HepG2 (cell line): ENCODE measurements at regions not wholly inside any gene's neighbourhood (a gene's known extent, or its start where the extent isn't known, plus 50 kb on each side); places are given as distances from the start of the nearest gene placed in this dataset.

Experiments used
- ATAC-seq: fragments of 200-7000 bp; cut with Tn5 transposase; 3 replicates; pipeline ENCODE4 v1.9.1; 2020; ENCODE audit warnings: mild to moderate bottlenecking, moderate library complexity
- BruUV-seq: library from RNA; stranded (reverse); fragments of 400-500 nt; replicated peaks from 2 replicates; lab custom pipeline; 2021; lab: Mats Ljungman, UMichigan
- CTCF ChIA-PET: fragments of 300-600 bp; formaldehyde crosslinking; extraction: SDS; loops from one replicate; lab custom pipeline; 2021; ENCODE audit warnings: low total read pairs, inconsistent platforms, low intra/inter-chr PET ratio; lab: Yijun Ruan, JAX
- POLR2A ChIA-PET: fragments of 350-600 bp; sonication (Branson Sonifier 250); formaldehyde crosslinking; loops from one replicate; lab custom pipeline; 2020; ENCODE audit warnings: antibody characterized with exemption, inconsistent platforms; lab: Yijun Ruan, JAX
- DNase-seq: peaks from one replicate; pipeline ENCODE4 v3.0.0-alpha.2; 2015; ENCODE audit warnings: low spot score
- FAIRE-seq: peaks from 3 replicates; lab custom pipeline; 2011; peaks lifted over from hg19 to GRCh38; lab: Jason Lieb, UNC
- H2AFZ ChIP-seq: one replicate; pipeline ENCODE4 v1.6.1; 2011; ENCODE audit warnings: low read length, inconsistent platforms
- H3K27ac ChIP-seq: fragments of 300-600 bp; 3 replicates; pipeline ENCODE4 v1.8.0; 2011; ENCODE audit warnings: mixed run types, mild to moderate bottlenecking, mixed read lengths, low read length, inconsistent platforms; ENCODE audit not compliant: insufficient read depth; ENCODE audit errors: extremely low read length
- H3K27me3 ChIP-seq, 2 experiments: fragments of 200-600 bp in 1 of 2; 2 replicates in 1 of 2; 3 replicates in 1 of 2; pipeline versions ENCODE4 v1.6.0 to v1.8.0; 2011; ENCODE audit warnings: low read length in 2 of 2, mild to moderate bottlenecking in 2 of 2, moderate library complexity in 2 of 2, inconsistent platforms in 1 of 2; ENCODE audit not compliant: insufficient read depth in 2 of 2, control insufficient read depth in 1 of 2
- H3K36me3 ChIP-seq, 2 experiments: fragments of 200-600 bp in 1 of 2; replicated peaks in 1 of 2; 2 replicates in 1 of 2; 3 replicates in 1 of 2; pipeline versions ENCODE4 v1.5.1 to v1.8.0; 2011; ENCODE audit warnings: low read length in 2 of 2, inconsistent platforms in 1 of 2; ENCODE audit not compliant: insufficient read depth in 2 of 2, control insufficient read depth in 1 of 2
- H3K4me1 ChIP-seq: 2 replicates; pipeline ENCODE4 v1.5.1; 2012; ENCODE audit warnings: low read length, inconsistent platforms; ENCODE audit not compliant: insufficient read depth
- H3K4me2 ChIP-seq: 2 replicates; pipeline ENCODE4 v1.6.0; 2011; ENCODE audit warnings: low read depth, low read length, inconsistent platforms
- H3K4me3 ChIP-seq, 3 experiments: fragments of 200-600 bp in 1 of 3; sonication (generic), shearing (Covaris generic) in 1 of 3; replicated peaks in 1 of 3; 2 replicates each; pipeline ENCODE4 v1.5.1; 2011 to 2016; ENCODE audit warnings: low read length in 3 of 3, inconsistent platforms in 2 of 3, low read depth in 2 of 3, mild to moderate bottlenecking in 2 of 3, control low read depth in 1 of 3, mixed read lengths in 1 of 3; ENCODE audit not compliant: insufficient read depth in 1 of 3
- H3K79me2 ChIP-seq: one replicate; pipeline ENCODE4 v1.6.1; 2011; ENCODE audit warnings: low read length, inconsistent platforms; ENCODE audit not compliant: insufficient read depth
- H3K9ac ChIP-seq: 2 replicates; pipeline ENCODE4 v1.6.0; 2011; ENCODE audit warnings: mild to moderate bottlenecking, low read depth, low read length, inconsistent platforms; ENCODE audit not compliant: insufficient read depth
- H3K9me3 ChIP-seq: 2 replicates; pipeline ENCODE4 v1.5.1; 2012; ENCODE audit warnings: mild to moderate bottlenecking, low read length
- H4K20me1 ChIP-seq: 2 replicates; pipeline ENCODE4 v1.6.0; 2011; ENCODE audit warnings: inconsistent platforms, mild to moderate bottlenecking, low read length, moderate library complexity; ENCODE audit not compliant: insufficient read depth
- CENPBD1 ChIP-seq: sonication (generic); formaldehyde crosslinking; IDR thresholded peaks from 2 replicates; pipeline ENCODE4 v1.8.0; 2022; ENCODE audit warnings: missing genetic modification reagents, low read depth, mild to moderate bottlenecking, borderline replicate concordance
- HDAC2 ChIP-seq: sonication (generic); formaldehyde crosslinking; IDR thresholded peaks from 2 replicates; pipeline ENCODE4 v1.4.0; 2020; ENCODE audit warnings: missing genetic modification reagents
- HMGA1 ChIP-seq: sonication (generic); formaldehyde crosslinking; conservative IDR thresholded peaks from 2 replicates; pipeline ENCODE4 v1.4.0; 2020; ENCODE audit warnings: missing genetic modification reagents
- KDM4B ChIP-seq: sonication (generic); formaldehyde crosslinking; IDR thresholded peaks from 2 replicates; pipeline ENCODE4 v1.4.0; 2020; ENCODE audit warnings: missing genetic modification reagents
- MYNN ChIP-seq: sonication (generic); formaldehyde crosslinking; IDR thresholded peaks from 2 replicates; pipeline ENCODE4 v1.4.0; 2020; ENCODE audit warnings: mild to moderate bottlenecking, low read depth, missing genetic modification reagents
- NCOR1 ChIP-seq: fragments of 200-600 bp; sonication (generic); IDR thresholded peaks from 2 replicates; pipeline ENCODE4 v1.7.0; 2017; ENCODE audit warnings: antibody characterized with exemption, low read length, borderline replicate concordance
- PLRG1 ChIP-seq: fragments of 450-650 bp; conservative IDR thresholded peaks from 2 replicates; pipeline ENCODE4 v1.6.1; 2016
- SKI ChIP-seq: fragments of 450-650 bp; IDR thresholded peaks from one replicate; pipeline ENCODE4 v1.6.1; 2018; ENCODE audit warnings: mild to moderate bottlenecking; ENCODE audit not compliant: partially characterized antibody
- SMAD9 ChIP-seq: sonication (generic); formaldehyde crosslinking; IDR thresholded peaks from 2 replicates; pipeline ENCODE4 v1.5.1; 2020; ENCODE audit warnings: mild to moderate bottlenecking, missing genetic modification reagents
- SP1 ChIP-seq, 2 experiments: fragments of 450-650 bp in 1 of 2; sonication (generic) in 1 of 2; formaldehyde crosslinking in 1 of 2; IDR thresholded peaks; 2 replicates each; pipeline versions ENCODE4 v1.4.0 to v1.6.1; 2016 to 2020; ENCODE audit warnings: missing genetic modification reagents in 1 of 2
- SRSF4 ChIP-seq: fragments of 200-400 bp; formaldehyde crosslinking; IDR thresholded peaks from one replicate; pipeline ENCODE4 v1.6.1; 2018; ENCODE audit warnings: mild to moderate bottlenecking, low read depth, low read length, moderate library complexity; ENCODE audit not compliant: poor library complexity, severe bottlenecking
- ZNF780A ChIP-seq: sonication (generic); formaldehyde crosslinking; IDR thresholded peaks from 2 replicates; pipeline ENCODE4 v1.8.0; 2022; ENCODE audit warnings: mild to moderate bottlenecking, missing genetic modification reagents, moderate library complexity
- WGBS: methylation state at CpG from one replicate; pipeline ENCODE4 v1.1.6; 2017; ENCODE audit warnings: low lambda C conversion rate; 5-methylcytosine and 5-hydroxymethylcytosine counted together
- in situ Hi-C: cut with HindIII; loops from 2 replicates; pipeline ENCODE4 v1.10.0; 2017; ENCODE audit warnings: low pct_unique_long_range_greater_than_20kb; ENCODE audit not compliant: extremely low pct_ligation_motif_present
- intact Hi-C: fragments of 100-400 bp; cut with micrococcal nuclease; formaldehyde crosslinking; loops from one replicate; pipeline ENCODE4 v1.10.0; 2022; ENCODE audit not compliant: unreplicated experiment
- TF ChIP-seq, protein P1 (sequence below): sonication (generic); formaldehyde crosslinking; IDR thresholded peaks from 2 replicates; pipeline ENCODE4 v1.4.0; 2020; ENCODE audit warnings: missing genetic modification reagents, mild to moderate bottlenecking, borderline replicate concordance
- TF ChIP-seq, protein P2 (sequence below), 2 experiments: sonication (generic) in 1 of 2; formaldehyde crosslinking in 1 of 2; IDR thresholded peaks; 2 replicates each; pipeline versions ENCODE4 v1.4.0 to v1.6.1; 2016 to 2020; ENCODE audit warnings: borderline replicate concordance in 1 of 2, low read depth in 1 of 2, mild to moderate bottlenecking in 1 of 2, missing genetic modification reagents in 1 of 2

DNA sequence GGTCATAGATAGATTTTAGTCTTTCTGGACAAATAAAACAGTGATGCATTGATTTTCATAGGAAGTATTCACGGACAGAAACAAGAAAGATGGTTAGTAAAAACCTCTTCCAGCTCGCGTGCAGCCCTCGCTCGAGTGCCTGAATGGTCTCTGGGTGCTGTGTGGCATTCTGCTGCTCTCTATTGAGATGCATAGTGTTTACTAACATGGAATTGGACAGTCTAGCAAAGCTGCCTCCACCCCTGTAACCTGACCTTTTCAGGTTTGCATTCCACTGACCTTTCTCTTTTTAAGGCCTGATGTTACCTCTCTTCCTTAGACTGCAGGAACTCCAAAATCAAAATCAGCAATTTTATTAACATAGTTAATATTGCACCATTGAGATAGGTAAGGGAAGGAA, 643.4 kb downstream of the JRKL start (continued):
- TF ChIP-seq ZNF780A (CRISPR knock-in tag) = no peak
- no peak for TF ChIP-seq PLRG1
- TF ChIP-seq HDAC2 = no peak

- in situ Hi-C loops = no loop called here
- no peak overlapping the region for H3K4me3 ChIP-seq
These were observed 658.7 kb downstream of the JRKL start for GRCh38 chr11:97048481-97048880.

More at GRCh38 chr11:97048481-97048880, 658.7 kb downstream of the JRKL start:
- POLR2A ChIA-PET = no interaction called here
- ATAC-seq (no peak), FAIRE-seq (no peak), DNase-seq (no peak)
- H3K27ac ChIP-seq = no peak overlapping the region
- no peaks in the 10 kb centered on the region for H4K20me1 ChIP-seq
- no peaks in the 10 kb centered on the region for H3K9me3 ChIP-seq
- no peak for TF ChIP-seq SRSF4
- TF ChIP-seq, protein P1, sequence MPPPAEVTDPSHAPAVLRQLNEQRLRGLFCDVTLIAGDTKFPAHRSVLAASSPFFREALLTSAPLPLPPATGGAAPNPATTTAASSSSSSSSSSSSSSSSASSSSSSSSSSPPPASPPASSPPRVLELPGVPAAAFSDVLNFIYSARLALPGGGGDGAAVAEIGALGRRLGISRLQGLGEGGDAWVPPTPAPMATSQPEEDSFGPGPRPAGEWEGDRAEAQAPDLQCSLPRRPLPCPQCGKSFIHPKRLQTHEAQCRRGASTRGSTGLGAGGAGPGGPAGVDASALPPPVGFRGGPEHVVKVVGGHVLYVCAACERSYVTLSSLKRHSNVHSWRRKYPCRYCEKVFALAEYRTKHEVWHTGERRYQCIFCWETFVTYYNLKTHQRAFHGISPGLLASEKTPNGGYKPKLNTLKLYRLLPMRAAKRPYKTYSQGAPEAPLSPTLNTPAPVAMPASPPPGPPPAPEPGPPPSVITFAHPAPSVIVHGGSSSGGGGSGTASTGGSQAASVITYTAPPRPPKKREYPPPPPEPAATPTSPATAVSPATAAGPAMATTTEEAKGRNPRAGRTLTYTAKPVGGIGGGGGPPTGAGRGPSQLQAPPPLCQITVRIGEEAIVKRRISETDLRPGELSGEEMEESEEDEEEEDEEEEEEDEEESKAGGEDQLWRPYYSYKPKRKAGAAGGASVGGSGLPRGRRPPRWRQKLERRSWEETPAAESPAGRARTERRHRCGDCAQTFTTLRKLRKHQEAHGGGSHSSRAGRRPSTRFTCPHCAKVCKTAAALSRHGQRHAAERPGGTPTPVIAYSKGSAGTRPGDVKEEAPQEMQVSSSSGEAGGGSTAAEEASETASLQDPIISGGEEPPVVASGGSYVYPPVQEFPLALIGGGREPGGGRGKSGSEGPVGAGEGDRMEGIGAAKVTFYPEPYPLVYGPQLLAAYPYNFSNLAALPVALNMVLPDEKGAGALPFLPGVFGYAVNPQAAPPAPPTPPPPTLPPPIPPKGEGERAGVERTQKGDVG (CRISPR knock-in tag) = no peak
- no peak for TF ChIP-seq SKI
- no peak for TF ChIP-seq CENPBD1 (CRISPR knock-in tag)
- no peak for TF ChIP-seq SMAD9 (CRISPR knock-in tag)
- TF ChIP-seq, protein P2, sequence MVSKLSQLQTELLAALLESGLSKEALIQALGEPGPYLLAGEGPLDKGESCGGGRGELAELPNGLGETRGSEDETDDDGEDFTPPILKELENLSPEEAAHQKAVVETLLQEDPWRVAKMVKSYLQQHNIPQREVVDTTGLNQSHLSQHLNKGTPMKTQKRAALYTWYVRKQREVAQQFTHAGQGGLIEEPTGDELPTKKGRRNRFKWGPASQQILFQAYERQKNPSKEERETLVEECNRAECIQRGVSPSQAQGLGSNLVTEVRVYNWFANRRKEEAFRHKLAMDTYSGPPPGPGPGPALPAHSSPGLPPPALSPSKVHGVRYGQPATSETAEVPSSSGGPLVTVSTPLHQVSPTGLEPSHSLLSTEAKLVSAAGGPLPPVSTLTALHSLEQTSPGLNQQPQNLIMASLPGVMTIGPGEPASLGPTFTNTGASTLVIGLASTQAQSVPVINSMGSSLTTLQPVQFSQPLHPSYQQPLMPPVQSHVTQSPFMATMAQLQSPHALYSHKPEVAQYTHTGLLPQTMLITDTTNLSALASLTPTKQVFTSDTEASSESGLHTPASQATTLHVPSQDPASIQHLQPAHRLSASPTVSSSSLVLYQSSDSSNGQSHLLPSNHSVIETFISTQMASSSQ (IDR thresholded peaks at IDR 0.05; ENCODE audit: low read depth) = no peak
- TF ChIP-seq, protein P2 (CRISPR knock-in tag; IDR thresholded peaks at IDR 0.05; ENCODE audit: borderline replicate concordance) = no peak
- TF ChIP-seq MYNN = no peak
- TF ChIP-seq HMGA1 = no peak
- TF ChIP-seq SP1 (IDR thresholded peaks at IDR 0.05) = no peak
- TF ChIP-seq SP1 (CRISPR knock-in tag; IDR thresholded peaks at IDR 0.05) = no peak
- TF ChIP-seq NCOR1 = no peak
- TF ChIP-seq KDM4B = no peak
- intact Hi-C loops = no loop called here
- no peaks in the 10 kb centered on the region for H3K4me1 ChIP-seq
- CTCF ChIA-PET = no interaction called here
- H3K27me3 ChIP-seq = no peaks in the 10 kb centered on the region
- no TSS peak for BruUV-seq
- WGBS = 9% methylated on average over 3 of the region's 3 CpGs
- no peak overlapping the region for H2AFZ ChIP-seq
- H3K36me3 ChIP-seq = no peaks in the 10 kb centered on the region
- no peaks in the 10 kb centered on the region for H3K79me2 ChIP-seq
- H3K4me2 ChIP-seq = no peak overlapping the region
- no peak overlapping the region for H3K9ac ChIP-seq
